ENCODE measurements at regions not wholly inside any gene's neighbourhood (a gene's known extent, or its start where the extent isn't known, plus 50 kb on each side); places are given as distances from the start of the nearest gene placed in this dataset.

DNA sequence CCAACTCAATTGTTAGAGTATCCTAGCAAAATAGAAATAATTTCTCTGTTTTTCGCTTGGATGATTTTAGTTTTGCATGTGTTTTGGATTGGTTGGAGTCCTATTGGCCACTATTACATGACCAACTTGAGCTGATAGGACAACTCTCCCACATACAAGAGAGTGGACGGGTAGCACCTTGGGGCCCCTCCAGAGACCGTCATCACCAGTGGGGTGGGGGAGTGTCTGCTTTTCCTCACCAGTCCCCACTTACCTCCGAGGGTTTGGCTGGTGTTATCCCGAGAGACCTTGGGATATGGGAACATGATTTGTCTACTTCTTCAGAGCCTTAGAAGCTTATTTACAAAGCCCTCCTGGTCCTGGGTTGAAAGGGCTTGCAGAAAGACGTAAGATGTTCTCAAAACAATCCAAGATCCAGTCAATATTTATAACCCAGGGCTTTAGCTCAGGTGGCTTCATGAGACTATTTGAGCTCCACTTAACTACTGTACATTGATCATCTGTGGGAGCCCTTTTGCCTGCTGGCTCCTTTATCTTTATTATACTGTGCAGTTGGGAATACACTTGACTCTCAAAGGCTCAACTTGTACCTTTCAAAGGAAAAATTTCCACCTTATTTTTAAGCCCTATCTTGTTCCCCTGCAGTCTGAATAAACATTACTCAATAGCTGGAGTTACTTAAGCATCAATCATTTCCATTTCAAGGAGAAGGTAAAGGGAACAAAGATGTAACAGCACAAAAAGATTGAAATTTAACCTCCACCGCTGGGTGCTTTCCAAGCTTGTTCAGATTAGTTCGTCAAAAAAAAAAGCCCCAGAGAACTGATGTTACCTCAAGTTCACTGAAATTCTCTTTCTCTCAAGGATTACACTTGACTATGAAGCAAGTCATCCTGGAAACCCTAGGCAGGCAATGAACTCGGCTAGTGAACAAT, 119.7 kb downstream of the WDR11 start:
- TF ChIP-seq, protein P1, sequence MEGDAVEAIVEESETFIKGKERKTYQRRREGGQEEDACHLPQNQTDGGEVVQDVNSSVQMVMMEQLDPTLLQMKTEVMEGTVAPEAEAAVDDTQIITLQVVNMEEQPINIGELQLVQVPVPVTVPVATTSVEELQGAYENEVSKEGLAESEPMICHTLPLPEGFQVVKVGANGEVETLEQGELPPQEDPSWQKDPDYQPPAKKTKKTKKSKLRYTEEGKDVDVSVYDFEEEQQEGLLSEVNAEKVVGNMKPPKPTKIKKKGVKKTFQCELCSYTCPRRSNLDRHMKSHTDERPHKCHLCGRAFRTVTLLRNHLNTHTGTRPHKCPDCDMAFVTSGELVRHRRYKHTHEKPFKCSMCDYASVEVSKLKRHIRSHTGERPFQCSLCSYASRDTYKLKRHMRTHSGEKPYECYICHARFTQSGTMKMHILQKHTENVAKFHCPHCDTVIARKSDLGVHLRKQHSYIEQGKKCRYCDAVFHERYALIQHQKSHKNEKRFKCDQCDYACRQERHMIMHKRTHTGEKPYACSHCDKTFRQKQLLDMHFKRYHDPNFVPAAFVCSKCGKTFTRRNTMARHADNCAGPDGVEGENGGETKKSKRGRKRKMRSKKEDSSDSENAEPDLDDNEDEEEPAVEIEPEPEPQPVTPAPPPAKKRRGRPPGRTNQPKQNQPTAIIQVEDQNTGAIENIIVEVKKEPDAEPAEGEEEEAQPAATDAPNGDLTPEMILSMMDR (IDR thresholded peaks at IDR 0.05; ENCODE audit: insufficient read depth, missing control alignments): no peak
- no peak for DNase-seq (ENCODE audit: insufficient read length, low spot score)
- no peak for FAIRE-seq

DNA sequence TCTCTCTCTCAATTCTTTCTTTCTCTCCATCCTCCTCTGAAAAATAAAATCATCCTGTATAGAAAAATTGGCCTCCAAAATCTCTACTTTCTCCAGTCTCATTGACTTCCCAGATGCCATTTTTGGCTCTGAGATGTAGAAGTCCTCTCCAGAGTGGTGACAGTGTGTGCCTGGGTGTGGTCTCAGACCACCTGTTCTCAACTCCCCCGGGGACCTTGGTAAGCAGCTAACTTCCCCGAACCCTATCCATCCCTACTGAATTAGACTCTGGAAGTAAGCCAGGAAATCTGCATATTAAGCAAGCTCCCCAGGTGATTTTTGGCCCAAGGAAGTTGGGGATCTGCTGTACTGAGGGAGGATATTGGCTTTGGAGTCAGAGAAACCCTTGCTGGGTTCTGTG, 120.5 kb downstream of the WDR11 start:
- TF ChIP-seq, protein P1 (IDR thresholded peaks at IDR 0.05; ENCODE audit: insufficient read depth, missing control alignments): no peak
- FAIRE-seq: no peak
- no peak for DNase-seq (ENCODE audit: insufficient read length, low spot score)

DNA sequence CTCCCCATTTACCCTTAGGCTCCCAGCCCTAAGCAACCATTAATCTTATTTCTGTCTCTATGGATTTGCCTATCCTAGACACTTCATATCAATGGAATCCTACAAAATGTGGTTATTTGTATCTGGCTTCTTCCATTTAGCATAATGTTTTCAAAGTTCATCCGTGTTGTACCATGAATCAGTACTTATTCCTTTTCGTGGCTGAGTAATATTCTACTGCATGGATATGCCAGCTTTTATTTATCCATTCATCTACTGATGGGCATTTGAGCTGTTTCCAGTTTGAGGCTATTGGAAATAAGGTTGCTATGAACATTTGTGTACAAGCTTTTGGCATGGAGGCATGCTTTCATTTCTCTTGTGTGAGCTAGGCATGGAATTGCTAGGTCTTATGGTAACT, 121.1 kb downstream of the WDR11 start:
- FAIRE-seq (no peak), DNase-seq (ENCODE audit: insufficient read length, low spot score) (no peak)
- TF ChIP-seq, protein P1 (IDR thresholded peaks at IDR 0.05; ENCODE audit: insufficient read depth, missing control alignments): no peak

DNA sequence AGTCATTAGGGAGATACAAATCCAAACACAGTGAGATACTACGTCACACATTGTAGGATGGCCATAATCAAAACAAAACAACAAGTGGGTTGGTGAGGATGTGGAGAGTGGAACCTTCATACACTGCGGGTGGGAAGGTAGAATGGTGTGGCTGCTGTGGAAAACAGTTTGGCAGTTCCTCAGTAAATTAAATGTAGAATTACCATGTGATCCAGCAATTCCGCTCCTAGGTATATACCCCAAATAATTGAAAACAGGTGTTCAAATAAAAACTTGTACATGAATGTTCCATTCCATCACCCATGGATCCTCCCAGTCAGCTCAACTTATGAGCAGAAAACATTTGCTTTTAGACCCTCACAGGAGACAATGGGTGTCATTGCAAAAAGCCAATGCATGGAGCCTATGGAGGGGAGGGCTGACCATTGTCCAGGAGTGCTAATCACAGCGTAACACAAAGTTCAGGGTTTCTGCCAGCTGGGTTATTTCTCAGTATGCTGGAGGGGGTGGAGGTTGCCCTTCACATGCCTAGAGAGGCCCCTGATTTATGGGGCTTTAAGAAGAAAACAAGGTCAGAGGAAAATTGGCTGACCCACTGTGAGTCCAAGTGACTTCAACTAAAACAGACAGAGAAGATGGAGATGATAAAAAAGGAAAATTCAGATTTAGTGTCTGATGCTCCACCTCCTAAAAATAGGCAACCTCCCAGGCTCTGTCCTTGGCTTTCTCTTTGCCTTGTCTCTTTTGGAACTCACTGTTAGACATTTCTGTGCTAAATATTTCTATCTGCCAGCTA, 124.1 kb downstream of the WDR11 start:
- TF ChIP-seq, protein P1 (IDR thresholded peaks at IDR 0.05; ENCODE audit: insufficient read depth, missing control alignments): no peak
- FAIRE-seq (no peak), DNase-seq (ENCODE audit: insufficient read length, low spot score) (no peak)

DNA sequence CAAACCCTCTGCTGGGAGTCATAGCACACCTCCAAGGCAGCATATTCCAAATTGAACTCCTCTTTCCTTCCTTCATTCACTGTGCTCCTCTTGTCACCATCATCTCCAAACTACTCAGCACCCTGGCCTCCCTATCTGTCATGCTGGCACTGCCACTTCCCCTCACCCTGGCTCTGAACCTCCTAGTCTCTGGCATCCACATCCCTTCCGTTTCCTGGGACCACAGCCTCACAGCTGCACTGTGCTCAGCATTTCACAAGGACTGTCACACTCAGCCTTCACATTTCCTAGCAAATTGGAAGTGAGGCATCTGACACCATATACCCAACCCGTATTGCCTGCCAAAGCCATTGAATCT, 124.7 kb downstream of the WDR11 start:
- FAIRE-seq (no peak), DNase-seq (ENCODE audit: insufficient read length, low spot score) (no peak)
- TF ChIP-seq, protein P1 (IDR thresholded peaks at IDR 0.05; ENCODE audit: insufficient read depth, missing control alignments): no peak

GRCh38 chr10:120977897-120978296, 126.7 kb downstream of the WDR11 start:
- no peak for FAIRE-seq

More at GRCh38 chr10:120977897-120978296, 126.7 kb downstream of the WDR11 start:
- DNase-seq (ENCODE audit: insufficient read length, low spot score): no peak
- TF ChIP-seq, protein P1 (IDR thresholded peaks at IDR 0.05; ENCODE audit: insufficient read depth, missing control alignments): no peak
